NCI-H774 (cell line): ENCODE measurements at regions not wholly inside any gene's neighbourhood (a gene's known extent, or its start where the extent isn't known, plus 50 kb on each side); places are given as distances from the start of the nearest gene placed in this dataset.
A peak's percentile ranks its signal among the peaks of the same experiment; 100 is the strongest.

ENCODE experiments used
- DNase-seq: peaks from one replicate; lab custom pipeline; 2025; lab: John Stamatoyannopoulos, UW

DNA sequence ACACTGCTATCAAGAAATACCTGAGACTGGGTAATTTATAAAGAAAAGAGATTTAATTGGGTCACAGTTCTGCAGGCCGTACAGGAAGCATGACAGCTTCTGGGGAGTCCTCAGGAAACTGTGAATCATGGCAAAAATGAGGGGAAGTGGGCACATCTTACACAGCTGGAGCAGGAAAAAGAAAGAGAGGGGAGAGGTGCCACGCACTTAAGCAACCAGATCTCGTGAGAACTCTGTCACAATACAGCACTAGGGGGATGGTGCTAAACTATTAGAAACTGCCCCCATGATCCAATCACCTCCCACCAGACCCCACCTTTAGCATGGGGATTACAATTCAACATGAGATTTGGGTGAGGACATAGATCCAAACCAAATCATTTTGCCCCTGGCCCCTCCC, 105.5 kb upstream of the CPLX2 start:
- no peak for DNase-seq

DNA sequence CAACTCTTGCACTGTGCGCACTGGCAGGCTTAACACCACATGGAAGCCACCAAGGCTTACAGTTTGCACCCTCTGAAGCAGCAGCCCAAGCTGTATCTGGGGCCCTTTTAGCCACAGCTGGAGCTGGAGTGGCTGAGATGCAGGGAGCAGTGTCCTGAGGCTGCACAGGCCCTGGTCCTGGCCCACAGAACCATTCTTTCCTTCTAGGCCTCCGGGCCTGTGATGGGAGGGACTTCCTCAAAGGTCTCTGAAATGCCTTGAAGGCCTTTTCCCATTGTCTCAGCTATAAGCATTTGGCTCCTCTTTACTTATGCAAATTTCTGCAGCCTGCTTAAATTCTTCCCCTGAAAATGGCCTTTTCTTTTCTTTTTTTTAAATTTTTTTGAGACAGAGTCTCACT, 104.4 kb upstream of the CPLX2 start:
- DNase-seq, result no peak

DNA sequence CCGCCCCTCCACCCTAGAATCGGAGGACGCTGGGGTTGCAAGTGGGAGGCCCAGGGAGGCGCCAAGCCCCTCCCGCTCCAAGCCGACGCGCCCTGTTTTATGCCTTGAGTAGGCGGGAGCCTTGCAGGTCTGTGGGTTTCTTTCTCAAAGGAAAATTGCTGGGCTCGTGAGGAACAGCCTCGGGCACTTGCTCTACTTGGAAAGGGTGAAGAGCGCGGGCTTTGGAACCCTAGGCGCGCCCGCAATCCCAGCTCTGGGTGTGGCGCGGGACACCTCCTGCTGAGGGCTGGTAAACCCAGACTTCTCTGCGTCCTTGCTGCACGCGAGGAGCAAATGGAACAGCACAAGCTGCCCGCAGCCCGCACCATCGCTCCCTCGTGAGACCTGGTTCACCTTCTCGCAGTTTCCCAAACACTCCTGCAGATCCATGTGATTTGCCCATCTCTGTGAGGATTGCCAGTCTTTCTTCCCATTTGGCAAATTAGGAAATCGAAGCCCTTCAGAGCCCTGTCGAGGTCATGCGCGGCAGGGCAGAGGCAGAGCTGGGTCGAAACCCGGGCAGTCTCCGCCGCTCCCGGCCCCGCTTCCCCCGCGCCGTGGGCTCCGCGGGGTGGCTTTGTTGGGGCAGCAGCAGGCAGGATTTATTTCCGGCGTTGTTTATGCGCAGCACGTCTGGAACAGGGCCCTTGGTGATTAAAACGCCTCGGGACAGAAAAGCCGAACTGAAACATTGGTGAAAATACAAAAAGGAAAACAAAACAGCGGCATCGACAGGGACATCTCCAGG, 98.4 kb upstream of the CPLX2 start:
- no peak for DNase-seq

DNA sequence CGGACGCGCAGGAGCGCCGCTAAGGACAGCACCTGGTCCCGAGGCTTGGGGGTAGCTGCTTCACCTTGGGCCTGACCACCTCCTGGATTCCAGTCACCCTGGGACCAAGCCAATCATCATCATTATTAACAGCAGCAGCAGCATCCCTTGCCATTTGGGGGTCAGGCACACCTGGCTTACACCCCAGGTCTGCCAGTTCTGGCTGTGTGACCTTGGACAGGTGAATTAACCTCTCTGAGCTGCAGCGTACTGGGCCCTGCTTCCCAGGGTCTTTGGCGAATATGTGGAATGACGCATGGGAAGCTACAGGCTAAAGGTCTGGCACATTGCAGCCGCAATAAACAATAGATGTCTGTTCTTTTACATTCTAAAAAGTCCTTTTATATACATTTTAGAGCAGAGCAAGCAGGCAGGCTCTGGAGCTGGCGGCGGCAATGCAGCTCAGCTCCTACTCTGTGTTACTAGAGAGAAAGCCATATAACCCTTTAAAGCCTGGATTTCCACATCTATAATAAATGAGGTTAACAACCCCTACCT, 97.8 kb upstream of the CPLX2 start:
- DNase-seq, result no peak

DNA sequence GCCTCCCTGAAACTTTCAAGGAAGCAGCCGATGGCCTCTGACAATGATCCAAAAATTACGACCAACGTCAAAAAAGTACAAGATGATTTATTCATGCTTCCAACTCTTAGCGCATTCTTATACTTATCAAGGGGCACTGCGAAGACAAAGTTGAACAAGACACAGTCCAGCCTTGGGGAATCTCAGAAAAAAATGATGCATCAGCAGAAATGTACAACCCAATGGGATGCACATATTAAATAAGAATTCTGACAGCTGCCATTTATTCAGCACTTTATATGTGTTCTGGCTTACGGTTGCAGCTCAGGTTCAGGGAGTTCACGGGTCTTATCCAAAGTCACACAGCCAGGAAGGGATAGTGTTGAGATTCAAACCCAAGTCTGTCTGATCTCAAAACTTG, 96.0 kb upstream of the CPLX2 start:
- no peak for DNase-seq

DNA sequence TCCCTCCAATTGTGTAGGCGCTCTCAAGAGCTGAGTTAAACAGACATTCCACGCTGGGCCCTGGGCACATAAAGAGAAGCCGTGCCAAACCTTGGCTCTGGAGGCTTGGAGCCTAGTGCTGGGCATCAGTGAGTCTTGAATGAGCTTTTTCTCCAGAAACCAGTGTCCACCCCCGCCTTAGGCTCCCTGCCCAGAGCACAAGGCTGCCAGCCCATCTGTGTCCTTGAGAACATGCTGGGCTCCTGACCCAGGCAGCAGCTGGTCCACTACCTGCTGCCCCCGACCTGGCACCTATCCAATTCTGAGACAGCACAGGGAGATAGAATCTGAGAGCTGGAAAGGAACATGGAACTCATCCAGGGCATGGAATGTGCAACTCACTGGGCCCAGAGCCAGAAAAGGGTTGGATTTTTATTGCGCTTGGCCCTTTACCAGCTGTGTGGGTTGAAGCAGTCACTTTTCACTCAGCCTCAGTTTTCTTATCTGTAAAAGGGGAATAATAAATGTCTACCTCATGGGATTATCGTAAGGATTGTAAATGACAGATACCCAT, 92.4 kb upstream of the CPLX2 start:
- DNase-seq, result peak; percentile 75

DNA sequence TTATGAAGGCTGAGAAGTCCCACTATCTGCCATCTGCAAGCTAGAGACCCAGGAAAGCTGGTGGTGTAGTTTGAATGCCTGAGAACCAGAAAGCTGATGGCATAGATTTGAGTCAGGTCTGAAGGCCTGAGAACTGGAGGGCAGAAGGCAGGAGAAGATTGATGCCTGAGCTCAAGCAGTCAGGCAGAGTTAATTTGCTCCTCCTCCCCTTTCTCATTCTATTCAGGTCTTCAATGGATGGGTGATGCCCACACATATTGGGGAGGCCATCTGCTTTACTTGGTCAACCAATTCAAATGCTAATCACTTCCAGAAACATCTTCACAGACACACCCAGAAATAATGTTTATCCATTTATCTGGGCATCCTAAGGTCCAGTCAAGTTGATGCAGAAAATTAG, 87.6 kb upstream of the CPLX2 start:
- no peak for DNase-seq

DNA sequence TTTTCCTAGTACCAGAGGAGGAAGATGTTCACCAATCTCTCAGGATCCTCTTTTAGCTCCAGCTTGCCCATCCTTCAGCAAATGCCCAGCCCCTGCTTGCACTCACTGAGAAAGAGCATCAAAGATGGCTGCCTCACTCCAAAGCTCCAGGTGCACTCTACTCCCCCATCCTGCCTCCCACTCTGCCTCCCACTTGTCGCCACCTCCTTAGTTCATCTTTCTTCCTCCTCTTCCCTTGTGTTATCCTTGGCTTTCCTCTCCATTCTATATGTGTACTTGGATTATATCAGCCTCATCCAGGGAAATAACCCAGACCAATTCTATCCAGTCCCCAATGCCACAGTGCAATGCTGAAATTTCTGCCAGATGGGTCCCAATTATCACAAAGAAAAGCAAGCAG, 87.1 kb upstream of the CPLX2 start:
- DNase-seq, result no peak

DNA sequence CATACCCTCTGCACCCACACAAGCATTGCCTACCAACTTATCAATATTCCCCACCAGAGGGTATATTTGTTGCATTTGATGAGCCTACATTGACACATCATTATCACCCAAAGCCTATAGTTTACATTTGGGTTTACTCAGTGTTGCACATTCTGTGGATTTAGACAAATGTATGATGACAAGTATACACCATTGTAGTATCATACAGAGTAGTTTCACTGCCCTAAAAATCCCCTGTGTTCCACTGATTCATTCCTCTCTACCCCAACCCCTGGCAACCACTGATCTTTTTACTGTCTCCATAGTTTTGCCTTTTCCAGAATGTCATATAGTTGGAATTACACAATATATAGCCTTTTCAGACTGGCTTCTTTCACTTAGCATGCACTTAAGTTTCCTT, 85.7 kb upstream of the CPLX2 start:
- DNase-seq, result no peak

DNA sequence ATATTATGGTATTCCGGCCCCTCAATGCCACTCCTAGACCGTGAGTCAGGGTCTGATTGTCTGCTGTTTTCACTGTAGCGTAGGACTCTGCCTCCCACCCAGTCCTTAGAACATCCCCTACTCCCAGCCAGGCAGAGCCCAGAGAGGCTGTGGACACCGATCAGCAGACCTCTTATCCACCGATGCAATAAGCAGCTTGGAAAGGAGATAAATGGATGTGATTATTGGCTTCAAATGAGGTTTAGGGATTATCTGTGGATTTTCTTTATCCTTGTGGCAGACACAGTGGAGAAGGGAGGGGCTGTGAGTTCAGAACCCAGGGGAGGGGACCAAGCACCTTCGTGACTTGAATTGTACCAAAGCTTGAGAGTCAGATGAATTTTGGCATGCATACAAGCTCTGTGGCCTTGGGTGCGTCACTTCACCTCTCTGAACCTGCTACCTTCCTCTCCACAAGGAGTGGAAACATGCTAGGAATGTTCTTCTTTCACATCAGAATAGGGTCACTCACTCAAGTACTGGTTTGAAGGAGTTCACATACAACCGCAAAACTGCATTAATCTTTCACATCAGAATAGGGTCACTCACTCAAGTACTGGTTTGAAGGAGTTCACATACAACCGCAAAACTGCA, 83.1 kb upstream of the CPLX2 start:
- no peak for DNase-seq

DNA sequence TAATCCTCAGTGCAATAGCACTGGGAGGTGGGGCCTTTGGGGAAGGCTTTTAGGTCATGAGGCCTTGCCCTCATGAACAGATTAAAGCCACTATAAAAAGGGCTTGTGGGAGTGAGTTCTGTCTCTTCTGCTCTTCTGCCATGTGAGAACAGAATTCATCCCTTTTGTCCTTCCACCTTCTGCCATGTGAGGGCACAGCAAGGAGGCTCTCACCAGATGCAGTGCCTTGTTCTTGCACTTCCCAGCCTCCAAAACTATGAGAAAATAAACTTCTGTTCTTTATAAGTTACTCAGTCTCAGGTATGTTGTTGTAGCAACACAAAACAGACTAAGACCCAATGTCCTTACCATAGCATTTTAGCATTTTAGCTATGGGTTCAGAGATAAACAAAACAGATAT, 81.7 kb upstream of the CPLX2 start:
- DNase-seq, result no peak

DNA sequence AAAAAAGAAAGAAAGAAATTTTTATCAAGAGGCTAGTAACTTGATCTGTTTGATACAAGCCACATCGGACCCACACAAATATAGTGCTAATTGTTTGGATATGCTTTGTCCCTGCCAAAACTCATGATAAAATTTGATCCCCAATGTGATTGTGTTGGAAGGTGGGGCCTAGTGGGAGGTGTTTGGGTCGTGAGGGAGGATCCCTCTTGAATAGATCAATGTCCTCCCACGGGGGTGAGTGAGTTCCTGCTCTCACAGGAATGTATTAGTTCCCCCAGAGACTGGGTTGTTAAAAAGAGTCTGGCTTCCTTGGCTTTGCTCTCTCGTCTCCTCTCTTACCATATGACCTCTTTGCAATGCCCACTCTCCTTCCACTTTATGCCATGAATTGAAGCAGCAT, 80.6 kb upstream of the CPLX2 start:
- DNase-seq, result no peak

DNA sequence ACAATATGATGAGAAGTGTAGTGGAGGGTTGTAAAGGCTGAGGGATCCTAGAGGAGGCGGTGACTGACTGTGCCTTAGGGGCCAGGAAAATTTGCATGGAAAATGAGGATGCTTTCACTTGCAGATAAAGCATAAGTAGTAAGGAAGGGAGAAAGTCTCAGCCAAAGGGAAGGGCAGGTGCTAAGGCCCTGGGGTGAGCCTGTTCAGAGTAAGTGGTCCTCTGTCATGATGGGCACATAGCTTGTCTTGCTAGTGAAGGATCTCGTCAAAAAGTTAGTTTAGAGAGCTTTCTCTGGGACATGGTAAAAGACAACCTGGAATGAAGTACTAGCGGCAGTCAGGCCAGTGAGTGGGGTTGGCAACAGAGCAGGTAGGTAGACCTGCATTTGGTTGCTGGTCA, 75.4 kb upstream of the CPLX2 start:
- no peak for DNase-seq

DNA sequence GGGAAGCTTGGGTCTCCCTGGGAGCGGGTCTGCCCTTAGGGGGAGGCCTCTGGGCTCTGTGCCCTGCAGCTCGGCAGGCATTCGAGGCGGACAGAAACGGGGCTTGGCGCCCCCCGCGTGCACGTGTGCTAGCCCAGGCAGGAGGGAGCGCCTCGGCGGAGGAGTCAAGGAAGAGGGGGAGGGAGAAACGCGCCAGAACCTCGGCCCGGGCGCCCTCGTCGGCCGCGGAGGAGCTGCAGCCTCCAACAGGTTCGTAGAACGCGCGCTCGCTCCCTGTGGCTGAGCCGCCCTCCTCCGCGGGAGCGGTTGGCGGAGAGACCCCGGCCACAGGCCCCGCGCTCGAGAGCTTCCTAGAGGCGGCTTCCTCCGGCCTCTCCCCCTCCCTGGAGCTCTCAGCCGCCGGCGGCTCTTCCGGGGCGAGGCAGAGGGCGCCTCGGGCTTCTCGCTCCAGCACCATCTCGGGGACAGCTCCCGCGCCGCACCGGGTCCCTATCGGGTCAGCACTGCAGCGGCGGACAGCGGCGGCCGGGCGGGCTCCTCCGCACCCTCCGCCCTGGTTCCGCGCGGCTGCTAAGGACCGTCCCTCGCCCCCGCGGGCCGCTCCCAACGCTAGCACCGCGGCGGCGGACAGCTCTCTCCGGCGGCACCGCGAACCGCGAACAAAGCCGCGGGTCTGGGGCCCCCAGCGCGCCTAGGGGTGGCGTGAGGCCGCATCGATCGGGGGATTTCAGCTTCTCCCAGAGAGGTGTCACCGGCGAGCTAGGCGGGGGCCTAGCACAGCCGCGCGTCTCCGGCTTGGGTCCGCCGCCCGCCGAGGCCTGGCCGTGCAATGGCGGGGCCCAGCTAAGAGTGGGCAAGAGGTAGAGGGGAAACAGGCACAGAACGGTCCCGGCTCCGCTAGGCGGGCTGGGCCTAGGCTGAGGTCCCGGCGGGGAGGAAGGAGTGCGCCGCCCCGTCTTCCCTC, 74.6 kb upstream of the CPLX2 start:
- DNase-seq, result peak; percentile 25

DNA sequence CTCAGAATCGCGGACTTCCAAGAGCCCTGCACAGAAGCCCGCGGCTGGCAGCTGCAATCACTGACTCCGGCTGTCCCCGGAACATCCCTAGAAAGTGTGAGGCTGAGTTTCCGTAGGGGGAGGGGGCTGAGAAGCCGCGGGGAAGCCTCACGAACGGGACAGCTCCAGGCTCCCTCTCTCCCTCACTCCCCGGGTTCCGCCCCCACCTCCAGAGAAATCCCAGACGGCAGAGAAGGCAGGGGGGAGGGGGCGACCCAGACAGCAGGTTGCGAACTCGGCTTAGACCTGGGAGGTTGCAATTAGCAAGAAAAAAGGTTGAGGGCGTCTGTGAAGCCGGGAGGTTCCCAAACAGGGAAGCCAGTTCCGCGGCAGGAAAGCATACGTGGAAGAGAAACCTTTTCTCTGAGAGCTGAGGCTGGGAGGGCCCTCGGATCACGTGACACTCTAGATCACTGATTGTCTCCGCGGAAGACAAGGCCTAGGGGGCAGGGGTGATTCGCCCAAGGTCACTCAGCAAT, 73.8 kb upstream of the CPLX2 start:
- DNase-seq, result peak; percentile 78

DNA sequence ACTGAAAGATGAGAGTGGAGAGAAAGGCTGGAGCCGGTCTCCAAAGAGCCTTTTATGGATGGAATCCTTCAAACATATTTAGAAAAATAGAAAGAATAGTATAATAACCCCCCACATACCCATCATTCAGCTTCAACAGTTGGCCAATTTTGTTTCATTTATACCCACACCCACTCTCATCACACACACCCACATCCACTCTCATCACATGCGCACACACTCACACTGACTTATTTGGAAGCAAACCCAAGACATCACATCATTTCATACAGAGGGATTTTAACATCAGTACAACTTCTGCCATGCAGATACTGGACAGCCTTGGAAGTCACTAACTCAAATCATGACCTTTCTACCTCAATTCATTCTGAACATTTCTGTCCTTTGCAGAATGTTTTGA, 72.8 kb upstream of the CPLX2 start:
- DNase-seq, result no peak

DNA sequence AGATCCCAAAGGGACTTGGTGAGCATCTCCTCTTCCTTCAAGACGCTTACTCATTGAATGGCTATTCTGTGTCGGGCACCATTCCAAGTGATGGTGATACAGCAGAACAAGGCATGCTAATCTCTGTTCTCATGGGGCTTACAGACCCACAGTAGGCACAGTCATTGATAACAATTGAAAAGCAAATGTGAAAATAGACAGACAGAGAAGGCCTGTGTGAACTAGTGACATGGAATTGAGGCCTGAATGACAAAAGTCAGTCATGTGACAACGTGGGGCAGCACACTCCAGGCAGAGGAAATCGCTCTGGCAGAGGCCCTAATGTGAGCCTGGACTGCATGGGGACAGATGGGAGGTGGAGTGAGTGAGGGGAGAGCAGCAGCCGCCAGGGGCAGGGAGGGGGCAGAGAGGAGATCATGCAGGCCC, 70.7 kb upstream of the CPLX2 start:
- DNase-seq, result no peak

DNA sequence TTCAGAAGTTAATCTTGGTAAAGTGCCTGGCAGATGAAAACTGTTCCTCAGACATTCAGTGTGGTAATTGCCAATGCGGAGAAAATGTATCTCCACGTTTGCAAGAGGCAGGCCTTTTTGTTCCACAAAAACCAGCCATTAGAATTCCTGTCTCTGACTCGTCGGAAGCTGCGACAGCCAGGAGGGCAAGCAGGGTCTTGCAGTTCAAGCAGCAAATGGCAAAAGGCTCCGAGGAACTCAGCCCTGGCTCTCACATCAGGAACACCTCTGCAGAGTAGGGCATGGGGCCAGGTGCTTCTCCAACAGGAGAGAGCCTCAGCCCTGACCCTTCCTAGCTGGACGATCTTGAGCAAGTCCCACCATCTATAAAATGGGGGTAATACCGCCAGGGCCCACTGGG, 69.0 kb upstream of the CPLX2 start:
- DNase-seq, result no peak

DNA sequence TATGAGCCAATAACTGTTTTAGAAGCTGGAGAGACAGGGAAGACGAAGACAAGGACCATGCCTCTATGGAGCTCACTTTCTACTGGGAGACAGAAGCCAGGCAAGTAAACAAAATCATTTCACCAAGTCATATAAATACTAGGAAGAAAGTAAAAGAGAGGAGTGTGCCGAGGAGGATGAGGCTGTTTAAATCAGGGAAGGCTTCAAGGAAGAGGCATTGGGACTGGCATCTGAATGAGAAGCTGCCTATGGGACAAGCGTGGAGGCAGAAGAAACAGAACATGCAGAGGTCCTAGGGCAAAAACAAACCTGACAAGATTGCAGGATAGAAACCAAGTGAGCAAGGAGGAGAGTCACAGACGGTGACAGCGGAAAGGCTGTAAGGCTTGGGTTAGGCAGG, 68.1 kb upstream of the CPLX2 start:
- DNase-seq, result no peak

DNA sequence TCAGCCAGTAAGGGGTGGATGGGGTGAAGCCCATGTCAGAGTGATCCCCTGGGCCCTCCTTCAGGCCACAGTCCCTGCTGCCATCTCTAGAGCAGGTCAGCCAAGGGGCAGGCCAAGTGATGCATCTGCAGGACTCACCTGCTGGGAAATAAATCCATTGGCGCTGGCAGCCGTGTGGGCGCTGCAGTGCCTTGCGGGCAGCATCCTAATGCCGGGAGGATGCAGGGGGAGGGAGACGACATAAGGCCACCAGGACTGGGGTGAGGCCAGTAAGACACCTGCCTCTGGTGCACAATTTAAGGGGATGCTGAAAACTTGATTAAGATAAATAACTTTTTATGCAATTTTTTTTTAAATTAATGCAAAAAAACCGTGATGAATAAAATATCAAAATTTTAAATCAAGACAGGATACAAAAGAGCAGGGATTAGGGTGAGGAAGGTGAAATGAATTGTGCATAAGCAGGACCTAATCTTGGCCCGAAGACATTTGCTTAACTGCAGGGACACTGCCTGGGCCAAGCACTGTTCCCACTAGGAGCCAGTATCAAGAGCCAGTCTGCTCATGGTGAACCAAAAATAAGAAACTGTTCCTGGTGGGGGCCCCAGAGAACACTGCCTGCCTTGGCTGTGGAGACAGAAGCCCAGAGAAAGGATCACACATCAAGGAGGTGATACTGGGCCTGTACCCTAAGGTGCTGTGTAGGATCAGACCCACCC, 67.5 kb upstream of the CPLX2 start:
- DNase-seq, result no peak

DNA sequence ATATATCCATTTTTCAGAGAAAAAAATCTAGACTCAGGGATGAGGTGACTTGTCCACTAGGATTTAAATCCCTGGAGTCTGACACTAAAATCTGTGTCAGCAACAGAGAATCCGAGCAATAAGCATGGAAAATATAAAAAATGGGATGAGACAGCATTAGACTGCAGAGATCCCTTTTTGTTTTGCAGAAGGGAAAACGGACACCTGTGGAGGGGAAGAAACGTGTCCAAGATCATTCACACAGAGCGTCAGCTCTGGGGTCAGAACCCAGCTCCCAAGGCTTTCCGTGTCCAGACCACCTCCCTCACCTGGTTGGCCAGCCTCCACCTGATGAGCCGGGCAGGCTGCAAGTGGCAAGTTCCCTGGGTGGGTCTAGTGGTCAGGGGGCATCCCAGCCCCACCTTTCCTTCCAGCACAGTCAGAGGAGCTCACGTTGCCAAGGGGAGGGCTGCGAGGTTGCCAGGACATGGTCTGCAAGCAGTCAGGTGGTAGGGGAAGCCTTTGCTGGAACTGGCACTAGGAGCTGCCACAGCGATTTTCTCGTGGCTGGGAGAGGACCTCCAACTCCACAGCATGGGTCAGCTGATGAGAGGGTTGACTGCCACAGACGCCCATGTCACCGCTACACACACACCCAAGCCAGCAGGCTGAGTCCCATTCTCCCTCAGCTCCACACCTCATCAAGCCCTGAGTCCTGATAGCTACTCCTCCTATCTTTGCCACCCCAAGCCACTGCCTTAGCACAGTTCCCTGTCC, 65.9 kb upstream of the CPLX2 start:
- no peak for DNase-seq
